Hepatocyte (in vitro differentiated cells): ENCODE measurements at regions not wholly inside any gene's neighbourhood (a gene's known extent, or its start where the extent isn't known, plus 50 kb on each side); places are given as distances from the start of the nearest gene placed in this dataset.

ENCODE experiments used
- DNase-seq: peaks from one replicate; pipeline ENCODE4 v3.0.0-alpha.2; 2016; ENCODE audit warnings: low spot score
- H2AFZ ChIP-seq: fragments of 200-600 bp; sonication (generic); 2 replicates; pipeline ENCODE4 v1.6.0; 2016; ENCODE audit warnings: antibody characterized with exemption, mild to moderate bottlenecking
- H3K27ac ChIP-seq: fragments of 200-600 bp; sonication (generic); 2 replicates; pipeline ENCODE4 v1.5.1; 2016; ENCODE audit warnings: mild to moderate bottlenecking
- H3K27me3 ChIP-seq: fragments of 200-600 bp; sonication (generic); 2 replicates; pipeline ENCODE4 v1.6.1; 2016
- H3K36me3 ChIP-seq: fragments of 200-600 bp; sonication (generic); replicated peaks from 2 replicates; pipeline ENCODE4 v1.5.1; 2016; ENCODE audit warnings: low read depth; ENCODE audit not compliant: insufficient read depth
- H3K4me1 ChIP-seq: fragments of 200-600 bp; sonication (generic); 2 replicates; pipeline ENCODE4 v1.5.1; 2016; ENCODE audit warnings: mild to moderate bottlenecking, moderate library complexity; ENCODE audit not compliant: insufficient read depth
- H3K4me2 ChIP-seq: fragments of 200-600 bp; sonication (generic); 2 replicates; pipeline ENCODE4 v1.6.0; 2016
- H3K4me3 ChIP-seq: fragments of 200-600 bp; sonication (generic); 2 replicates; pipeline ENCODE4 v1.5.1; 2016; ENCODE audit warnings: mild to moderate bottlenecking
- H3K79me2 ChIP-seq: fragments of 200-600 bp; sonication (generic); 2 replicates; pipeline ENCODE4 v1.6.0; 2017; ENCODE audit warnings: mild to moderate bottlenecking
- H3K9me2 ChIP-seq: fragments of 200-600 bp; sonication (generic); replicated peaks from 2 replicates; pipeline ENCODE4 v1.6.0; 2017; ENCODE audit warnings: mild to moderate bottlenecking; ENCODE audit not compliant: insufficient read depth
- H3K9me3 ChIP-seq: fragments of 200-600 bp; sonication (generic); 2 replicates; pipeline ENCODE4 v1.5.1; 2016; ENCODE audit warnings: low read depth, mild to moderate bottlenecking
- H4K20me1 ChIP-seq: fragments of 200-600 bp; sonication (generic); 2 replicates; pipeline ENCODE4 v1.6.0; 2016; ENCODE audit warnings: mild to moderate bottlenecking; ENCODE audit not compliant: insufficient read depth, poor library complexity, severe bottlenecking
- CTCF ChIP-seq: fragments of 200-600 bp; sonication (generic); IDR thresholded peaks from 2 replicates; pipeline ENCODE4 v1.5.1; 2016; ENCODE audit warnings: antibody characterized with exemption, mild to moderate bottlenecking; ENCODE audit not compliant: poor library complexity
- EZH2 ChIP-seq: fragments of 200-600 bp; sonication (generic); IDR thresholded peaks from 2 replicates; pipeline ENCODE4 v1.6.1; 2016; ENCODE audit warnings: antibody characterized with exemption, mild to moderate bottlenecking, borderline replicate concordance
- EZH2phosphoT487 ChIP-seq: fragments of 200-600 bp; sonication (generic); IDR thresholded peaks from one replicate; pipeline ENCODE4 v1.6.1; 2018; ENCODE audit warnings: antibody characterized with exemption, mild to moderate bottlenecking, low read depth, moderate library complexity; ENCODE audit not compliant: unreplicated experiment, severe bottlenecking
- WGBS: methylation state at CpG from one replicate; pipeline ENCODE4 v1.1.6; 2016; ENCODE audit warnings: low lambda C conversion rate; ENCODE audit errors: missing lambda C conversion rate; 5-methylcytosine and 5-hydroxymethylcytosine counted together

- Histone ChIP-seq H3K79me2 (no peaks in the 10 kb centered on the region), H3K4me2 (no peak overlapping the region), H3K9me2 (no peaks in the 10 kb centered on the region), H4K20me1 (no peaks in the 10 kb centered on the region), H3K4me1 (no peaks in the 10 kb centered on the region), H3K9me3 (no peaks in the 10 kb centered on the region), H3K36me3 (no peaks in the 10 kb centered on the region), H2AFZ (no peak overlapping the region), H3K27ac (no peak overlapping the region), H3K27me3 (no peaks in the 10 kb centered on the region), H3K4me3 (no peak overlapping the region)
- no peak for TF ChIP-seq EZH2
- TF ChIP-seq EZH2phosphoT487: no peak
- TF ChIP-seq CTCF: no peak
- WGBS: 100% methylated on average over 1 of the region's 1 CpG
- DNase-seq: no peak
Measured at GRCh38 chr21:26781331-26781730, 63.9 kb downstream of the ADAMTS1 start.

- H2AFZ ChIP-seq: no peak overlapping the region
- no peaks in the 10 kb centered on the region for H3K4me1 ChIP-seq
- H3K27me3 ChIP-seq: no peaks in the 10 kb centered on the region
- no peak overlapping the region for H3K27ac ChIP-seq
- no peaks in the 10 kb centered on the region for H3K79me2 ChIP-seq
- H3K9me2 ChIP-seq: no peaks in the 10 kb centered on the region
- H3K4me3 ChIP-seq: no peak overlapping the region
- H4K20me1 ChIP-seq: no peaks in the 10 kb centered on the region
- no peak for DNase-seq
- H3K4me2 ChIP-seq: no peak overlapping the region
- H3K9me3 ChIP-seq: no peaks in the 10 kb centered on the region
- 85% methylated on average over 5 of the region's 5 CpGs for WGBS
- no peaks in the 10 kb centered on the region for H3K36me3 ChIP-seq
- TF ChIP-seq EZH2phosphoT487 (no peak), CTCF (no peak), EZH2 (no peak)
Measured at GRCh38 chr21:26777166-26777565, 68.0 kb downstream of the ADAMTS1 start.

- Histone ChIP-seq H3K9me2 (no peaks in the 10 kb centered on the region), H2AFZ (no peak overlapping the region), H3K9me3 (no peaks in the 10 kb centered on the region), H3K27ac (no peak overlapping the region), H3K4me1 (no peaks in the 10 kb centered on the region), H3K27me3 (no peaks in the 10 kb centered on the region), H3K4me3 (no peak overlapping the region), H3K4me2 (no peak overlapping the region), H4K20me1 (no peaks in the 10 kb centered on the region), H3K36me3 (no peaks in the 10 kb centered on the region), H3K79me2 (no peaks in the 10 kb centered on the region)
- WGBS: 81% methylated on average over 3 of the region's 3 CpGs
- DNase-seq: no peak
- TF ChIP-seq EZH2phosphoT487: no peak
- no peak for TF ChIP-seq EZH2
Measured at GRCh38 chr21:26776310-26777021, 68.7 kb downstream of the ADAMTS1 start.

- Histone ChIP-seq H2AFZ (no peak overlapping the region), H3K27me3 (no peaks in the 10 kb centered on the region), H4K20me1 (no peaks in the 10 kb centered on the region), H3K9me3 (no peaks in the 10 kb centered on the region), H3K4me1 (no peaks in the 10 kb centered on the region), H3K79me2 (no peaks in the 10 kb centered on the region), H3K4me2 (no peak overlapping the region), H3K9me2 (no peaks in the 10 kb centered on the region), H3K27ac (no peak overlapping the region), H3K4me3 (no peak overlapping the region), H3K36me3 (no peaks in the 10 kb centered on the region)
- WGBS: 90% methylated on average over 2 of the region's 2 CpGs
- no peak for DNase-seq
- TF ChIP-seq EZH2 (no peak), CTCF (no peak), EZH2phosphoT487 (no peak)
Measured at GRCh38 chr21:26773058-26773457, 72.2 kb downstream of the ADAMTS1 start.
